CD4-positive, alpha-beta memory T cell (primary cell): ENCODE measurements at regions not wholly inside any gene's neighbourhood (a gene's known extent, or its start where the extent isn't known, plus 50 kb on each side); places are given as distances from the start of the nearest gene placed in this dataset.

Experiments
- CTCF ChIA-PET: fragments of 350-600 bp; sonication (Branson Sonifier 250); formaldehyde crosslinking; loops from one replicate; lab custom pipeline; 2021; ENCODE audit warnings: inconsistent platforms; ENCODE audit not compliant: partially characterized antibody; lab: Charles Lee
- POLR2A ChIA-PET: fragments of 350-600 bp; sonication (Branson Sonifier 250); formaldehyde crosslinking; loops from one replicate; lab custom pipeline; 2021; ENCODE audit not compliant: partially characterized antibody; lab: Charles Lee
- DNase-seq, 5 donors: peaks; one replicate each; pipeline versions ENCODE4 v3.0.0 to v3.0.0-alpha.2; 2020 to 2022; ENCODE audit warnings: mixed read lengths in 1 of 5
- H3K27ac ChIP-seq: one replicate; pipeline ENCODE4 v1.7.0; 2013; ENCODE audit warnings: low read depth, low read length
- H3K27me3 ChIP-seq: 2 replicates; pipeline ENCODE4 v1.7.0; 2013; ENCODE audit warnings: mild to moderate bottlenecking, low read length, moderate library complexity; ENCODE audit not compliant: insufficient read depth
- H3K36me3 ChIP-seq: 2 replicates; pipeline ENCODE4 v1.7.0; 2013; ENCODE audit warnings: mild to moderate bottlenecking, low read length, moderate library complexity; ENCODE audit not compliant: insufficient read depth
- H3K4me1 ChIP-seq: 2 replicates; pipeline ENCODE4 v1.7.0; 2013; ENCODE audit warnings: mild to moderate bottlenecking, low read length, moderate library complexity; ENCODE audit not compliant: insufficient read depth
- H3K4me3 ChIP-seq, 2 donors: one replicate each; pipeline ENCODE4 v1.7.0; 2013; ENCODE audit warnings: low read length in 2 of 2, mild to moderate bottlenecking in 1 of 2
- H3K9me3 ChIP-seq, 2 donors: one replicate each; pipeline ENCODE4 v1.7.0; 2013; ENCODE audit warnings: low read length in 2 of 2, control low read depth in 1 of 2; ENCODE audit not compliant: control insufficient read depth in 1 of 2
- H3K27ac Mint-ChIP-seq, 7 donors: one replicate each; pipeline ENCODE4 v1.8.0; 2020 to 2021; ENCODE audit warnings: mixed read lengths in 7 of 7, mild to moderate bottlenecking in 6 of 7, inconsistent platforms in 3 of 7, moderate library complexity in 3 of 7
- H3K27me3 Mint-ChIP-seq, 2 donors: one replicate each; pipeline ENCODE4 v1.8.0; 2020 to 2021; ENCODE audit warnings: mixed read lengths in 2 of 2
- H3K36me3 Mint-ChIP-seq, 2 donors: one replicate each; pipeline ENCODE4 v1.8.0; 2020 to 2021; ENCODE audit warnings: mixed read lengths in 2 of 2, inconsistent platforms in 1 of 2, mild to moderate bottlenecking in 1 of 2
- H3K4me1 Mint-ChIP-seq, 4 donors: one replicate each; pipeline ENCODE4 v1.8.0; 2020 to 2021; ENCODE audit warnings: mixed read lengths in 4 of 4, mild to moderate bottlenecking in 1 of 4
- H3K4me3 Mint-ChIP-seq, 8 donors: one replicate each; pipeline ENCODE4 v1.8.0; 2020 to 2021; ENCODE audit warnings: mixed read lengths in 8 of 8, mild to moderate bottlenecking in 7 of 8, moderate library complexity in 6 of 8, inconsistent platforms in 3 of 8
- H3K9me3 Mint-ChIP-seq, 8 donors: one replicate each; pipeline ENCODE4 v1.8.0; 2020 to 2021; ENCODE audit warnings: mixed read lengths in 8 of 8, mild to moderate bottlenecking in 5 of 8, inconsistent platforms in 3 of 8, moderate library complexity in 1 of 8
- intact Hi-C: fragments of 100-400 bp; cut with micrococcal nuclease; formaldehyde crosslinking; loops from one replicate; pipeline ENCODE4 v1.15.1; 2023

DNA sequence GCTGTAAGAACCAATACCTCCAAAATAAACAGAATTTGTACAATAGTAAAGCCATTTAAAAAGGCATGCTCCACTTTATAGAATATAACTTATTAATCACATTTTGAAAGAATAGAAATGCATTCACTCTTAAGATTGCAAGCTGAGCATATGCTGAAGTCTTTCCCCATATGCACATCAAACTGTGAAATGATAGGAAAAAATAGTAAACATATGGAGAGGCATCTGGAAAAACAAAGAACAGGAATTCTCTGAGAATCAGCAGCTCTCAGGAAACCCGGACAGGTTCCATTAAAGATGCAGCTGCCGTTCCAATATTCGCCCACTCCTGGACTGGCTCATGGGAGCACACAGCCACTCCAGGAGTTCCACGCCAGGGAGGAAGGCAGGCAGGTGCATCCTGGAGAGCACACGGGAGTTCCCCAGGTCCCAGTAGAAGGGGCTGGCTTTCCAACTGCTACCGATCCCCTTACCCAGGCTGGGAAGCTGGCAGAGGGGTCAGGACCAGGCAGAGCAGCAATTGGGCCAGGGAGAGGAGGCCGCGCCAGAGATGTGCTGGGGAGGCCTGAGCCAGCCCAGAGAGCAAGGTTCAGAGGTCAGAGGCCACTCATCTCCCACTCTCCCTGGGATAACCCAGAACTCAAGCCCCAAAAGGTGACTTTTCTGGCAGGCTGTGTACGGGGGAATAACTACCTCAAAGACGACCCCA, 111.1 kb downstream of the DLL1 start:
- Histone ChIP-seq H3K36me3 (no peaks in the 10 kb centered on the region), H3K9me3 (no peaks in the 10 kb centered on the region), H3K27me3 (no peaks in the 10 kb centered on the region), H3K4me1 (no peaks in the 10 kb centered on the region), H3K27ac (no peak overlapping the region), H3K4me3 (no peak overlapping the region)
- Mint-ChIP-seq H3K27me3 (peaks cover 0 to 3% of the 10 kb centered on the region in 2 donors), H3K9me3 (peaks cover 0 to 12% (median 4%) of the 10 kb centered on the region in 8 donors), H3K4me1 (peaks cover 0 to 8% (median 2%) of the 10 kb centered on the region in 4 donors), H3K4me3 (no peak overlapping the region), H3K36me3 (no peaks in the 10 kb centered on the region), H3K27ac (no peak overlapping the region)
- ChIA-PET POLR2A (no interaction called here), CTCF (no interaction called here)
- intact Hi-C loops, result no loop called here
- no peak for DNase-seq

DNA sequence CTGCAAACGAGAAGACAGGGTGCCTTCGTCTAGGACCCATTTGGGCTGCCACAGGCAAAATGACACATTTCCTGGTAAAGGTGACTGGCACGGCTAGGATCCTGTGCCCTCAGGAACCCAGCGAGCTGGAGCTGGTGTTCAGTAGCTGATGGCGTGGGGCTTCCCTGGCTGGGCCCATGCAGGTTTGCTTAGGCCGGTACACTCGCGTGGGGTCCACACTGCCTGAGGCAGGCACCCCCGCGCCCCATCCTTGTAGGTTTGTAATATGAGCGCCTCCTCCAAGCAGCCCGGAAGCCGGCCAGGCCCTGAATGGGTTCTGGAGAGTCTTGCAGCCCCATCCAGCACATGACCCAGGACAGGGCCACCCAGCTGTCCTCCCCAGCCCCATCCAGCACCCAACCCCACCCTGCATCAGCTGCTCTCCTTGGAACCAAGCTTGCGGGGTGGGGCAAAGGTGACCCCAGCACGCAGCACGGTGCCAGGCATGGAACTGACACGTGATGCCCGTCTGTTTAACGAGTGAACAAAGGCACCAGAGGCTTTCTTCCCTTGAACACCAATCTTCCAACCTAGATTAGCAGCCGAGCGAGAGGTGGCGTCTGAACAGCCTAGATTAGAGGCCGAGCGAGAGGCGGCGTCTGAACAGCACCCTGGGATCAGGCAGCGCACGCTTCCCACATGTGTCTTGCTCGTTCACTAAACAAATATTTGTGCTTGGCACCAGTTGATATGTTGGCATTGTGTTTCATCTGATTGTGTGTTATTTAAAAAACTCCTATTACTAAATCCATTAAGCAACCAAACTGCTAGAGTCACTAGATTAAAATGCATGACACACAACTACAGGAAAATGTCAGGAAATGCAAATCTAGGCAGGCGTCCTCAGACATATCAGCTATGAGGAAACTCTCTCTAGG, 112.1 kb downstream of the DLL1 start:
- Histone ChIP-seq H3K4me1 (no peaks in the 10 kb centered on the region), H3K4me3 (no peak overlapping the region), H3K27me3 (no peaks in the 10 kb centered on the region), H3K9me3 (no peaks in the 10 kb centered on the region), H3K36me3 (no peaks in the 10 kb centered on the region), H3K27ac (no peak overlapping the region)
- Mint-ChIP-seq H3K27ac (peak overlapping the region in 1 of 7 donors; percentile 63), H3K36me3 (no peaks in the 10 kb centered on the region), H3K27me3 (peaks cover 0 to 3% of the 10 kb centered on the region in 2 donors), H3K9me3 (peaks cover 0 to 16% (median 4%) of the 10 kb centered on the region in 8 donors), H3K4me1 (peaks cover 0 to 8% (median 2%) of the 10 kb centered on the region in 4 donors), H3K4me3 (no peak overlapping the region)
- ChIA-PET POLR2A (no interaction called here), CTCF (no interaction called here)
- intact Hi-C loops, result no loop called here
- no peak for DNase-seq

DNA sequence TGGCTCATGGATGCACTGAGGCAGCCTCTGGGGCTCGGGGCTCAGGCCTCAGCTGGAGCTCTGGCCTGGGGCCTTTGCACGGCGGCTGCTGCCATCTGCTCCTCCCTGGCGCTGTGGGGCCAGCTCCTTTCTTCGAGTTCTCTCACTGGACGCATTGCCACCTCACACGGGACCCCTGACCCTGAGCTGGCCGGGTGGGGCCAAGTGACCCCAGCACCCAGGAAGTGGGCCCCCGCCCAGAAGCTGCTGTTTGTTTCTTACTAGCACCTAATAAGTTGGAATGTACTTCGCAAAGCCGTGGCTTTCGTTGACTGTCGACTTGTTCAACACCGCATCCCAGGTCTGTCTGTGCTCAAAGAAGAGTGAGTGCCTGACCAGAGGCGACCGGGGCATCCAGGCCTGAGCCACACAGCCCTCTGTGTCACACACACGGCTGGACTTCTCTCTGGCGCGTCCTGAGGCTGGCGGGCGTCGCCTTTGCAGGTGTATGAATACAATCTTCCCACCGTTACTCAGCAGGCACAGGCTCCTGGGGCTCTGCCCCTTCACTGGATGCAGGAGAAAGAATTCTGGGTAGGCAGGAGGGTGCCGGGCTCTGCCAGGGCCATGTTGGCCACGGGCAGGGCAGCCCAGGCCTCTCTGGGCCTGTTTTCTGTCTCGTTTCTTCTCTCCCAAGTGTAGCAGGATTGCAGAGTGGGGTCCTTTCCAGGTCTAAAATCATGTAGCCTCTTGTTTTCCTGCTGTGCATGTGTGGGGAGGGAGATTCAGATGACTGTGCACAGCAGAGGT, 112.9 kb downstream of the DLL1 start:
- POLR2A ChIA-PET, result no interaction called here
- Mint-ChIP-seq H3K4me1 (peaks cover 0 to 8% (median under 1%) of the 10 kb centered on the region in 4 donors), H3K36me3 (no peaks in the 10 kb centered on the region), H3K27me3 (peaks cover 0 to 3% of the 10 kb centered on the region in 2 donors), H3K4me3 (no peak overlapping the region), H3K9me3 (peaks cover 0 to 13% (median 0%) of the 10 kb centered on the region in 8 donors), H3K27ac (peak overlapping the region in 2 of 7 donors; percentile 60 to 63)
- no peak overlapping the region for H3K4me3 ChIP-seq
- H3K27ac ChIP-seq, result no peak overlapping the region
- CTCF ChIA-PET, result no interaction called here
- H3K9me3 ChIP-seq, result no peaks in the 10 kb centered on the region
- no peaks in the 10 kb centered on the region for H3K36me3 ChIP-seq
- no peak for DNase-seq
- intact Hi-C loops, result no loop called here
- H3K27me3 ChIP-seq, result no peaks in the 10 kb centered on the region
- no peaks in the 10 kb centered on the region for H3K4me1 ChIP-seq

DNA sequence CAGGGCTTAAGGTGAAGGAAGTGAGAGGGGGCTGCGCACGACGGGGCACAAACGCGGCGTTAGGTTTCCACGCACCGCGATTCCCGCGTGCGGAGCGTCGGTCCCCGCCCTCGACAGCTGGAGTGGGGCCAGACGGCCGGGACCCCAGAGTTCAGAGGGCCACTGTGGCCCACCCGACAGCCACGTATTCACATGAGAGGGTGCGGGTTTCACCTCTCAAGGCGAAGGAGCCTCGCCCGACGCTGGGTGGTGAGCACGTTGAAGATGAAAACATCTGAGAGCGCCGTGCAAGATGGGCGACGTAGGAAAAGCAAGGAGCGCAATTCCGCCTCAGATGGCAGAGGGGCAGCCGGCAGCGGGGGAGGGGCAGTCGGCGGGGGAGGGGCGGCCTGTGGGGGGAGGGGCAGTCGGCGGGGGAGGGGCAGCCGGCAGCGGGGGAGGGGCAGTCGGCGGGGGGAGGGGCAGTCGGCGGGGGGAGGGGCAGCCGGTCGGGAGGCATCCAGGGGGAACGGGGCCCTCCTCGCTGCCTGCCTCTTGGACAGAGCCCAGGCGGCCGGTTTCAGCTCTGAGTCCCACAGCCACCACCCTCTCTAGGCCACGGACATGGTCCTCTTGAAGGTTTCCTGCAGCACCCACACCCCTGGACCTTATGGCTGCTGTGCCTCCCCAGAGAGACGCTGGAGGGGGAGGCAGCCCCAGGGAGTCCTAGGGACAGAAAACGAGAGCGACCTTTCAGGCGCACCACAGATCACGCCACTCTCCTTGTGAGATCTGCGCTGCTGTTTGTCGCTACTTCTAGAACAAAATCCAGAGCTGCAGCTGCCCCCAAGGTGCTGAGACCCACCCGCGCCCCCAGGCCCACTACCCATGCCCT, 113.7 kb downstream of the DLL1 start:
- peaks cover 0 to 4% (median under 1%) of the 10 kb centered on the region in 4 donors for H3K4me1 Mint-ChIP-seq
- no peak overlapping the region for H3K27ac ChIP-seq
- H3K27me3 Mint-ChIP-seq, result peaks cover 0 to 6% of the 10 kb centered on the region in 2 donors
- H3K36me3 ChIP-seq, result no peaks in the 10 kb centered on the region
- H3K4me3 Mint-ChIP-seq, result peak overlapping the region in 1 of 8 donors; percentile 56
- no peaks in the 10 kb centered on the region for H3K9me3 ChIP-seq
- peaks cover 0 to 10% (median 0%) of the 10 kb centered on the region in 8 donors for H3K9me3 Mint-ChIP-seq
- ChIA-PET POLR2A (no interaction called here), CTCF (no interaction called here)
- H3K4me3 ChIP-seq, result no peak overlapping the region
- intact Hi-C loops, result no loop called here
- no peaks in the 10 kb centered on the region for H3K36me3 Mint-ChIP-seq
- H3K27me3 ChIP-seq, result no peaks in the 10 kb centered on the region
- no peaks in the 10 kb centered on the region for H3K4me1 ChIP-seq
- H3K27ac Mint-ChIP-seq, result peak overlapping the region in 3 of 7 donors; percentile 68 to 93 (median 91)
- DNase-seq, result peak in 2 of 5 donors; percentile 13 to 19

DNA sequence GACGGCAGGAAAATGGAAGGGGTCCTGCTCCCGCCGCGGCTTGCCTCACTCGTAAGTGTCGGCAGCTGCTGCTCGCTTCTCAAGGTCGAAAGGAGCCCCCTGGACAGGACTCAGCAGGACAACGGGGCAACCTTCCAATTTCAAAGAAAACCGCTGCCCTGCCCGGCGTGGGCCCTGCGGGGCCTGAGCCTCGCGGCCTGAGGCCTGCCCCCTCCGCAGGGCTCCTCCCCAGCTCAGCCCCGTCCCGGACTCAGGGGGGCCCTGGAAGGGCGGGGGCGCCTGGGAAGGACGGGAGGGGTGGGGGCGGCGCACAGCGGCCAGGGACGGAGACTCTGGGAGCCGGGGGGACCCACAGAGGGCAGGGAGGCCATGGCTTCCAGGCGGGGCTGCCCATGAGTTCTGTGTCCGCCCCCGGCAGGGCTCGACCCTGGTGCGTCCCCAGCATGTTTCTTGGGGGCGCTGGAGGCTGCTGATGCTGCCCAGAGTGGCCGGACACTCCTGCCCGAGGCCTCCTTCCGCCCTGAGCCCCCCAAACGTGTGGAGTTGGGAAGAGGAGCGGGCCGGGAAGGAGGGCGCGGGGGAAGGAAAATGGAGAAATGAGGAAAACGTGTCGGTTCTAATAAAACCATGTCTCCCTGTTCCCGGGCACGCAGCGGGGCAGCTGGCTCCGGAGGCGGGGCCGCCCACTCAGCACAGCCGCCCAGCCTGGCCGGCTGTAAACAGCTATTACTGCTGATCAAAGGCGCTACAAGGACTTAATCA, 114.6 kb downstream of the DLL1 start:
- Histone ChIP-seq H3K36me3 (no peaks in the 10 kb centered on the region), H3K27ac (no peak overlapping the region), H3K4me1 (no peaks in the 10 kb centered on the region), H3K9me3 (no peaks in the 10 kb centered on the region), H3K4me3 (no peak overlapping the region), H3K27me3 (no peaks in the 10 kb centered on the region)
- intact Hi-C loops, result no loop called here
- peaks cover 0 to 6% of the 10 kb centered on the region in 2 donors for H3K27me3 Mint-ChIP-seq
- no peak for DNase-seq
- no peak overlapping the region for H3K4me3 Mint-ChIP-seq
- H3K9me3 Mint-ChIP-seq, result peaks cover 0 to 8% (median 0%) of the 10 kb centered on the region in 8 donors
- no peaks in the 10 kb centered on the region for H3K36me3 Mint-ChIP-seq
- H3K4me1 Mint-ChIP-seq, result peaks cover 0 to 1% (median 0%) of the 10 kb centered on the region in 4 donors
- CTCF ChIA-PET, result no interaction called here
- POLR2A ChIA-PET, result no interaction called here
- H3K27ac Mint-ChIP-seq, result peak overlapping the region in 1 of 7 donors; percentile 91

DNA sequence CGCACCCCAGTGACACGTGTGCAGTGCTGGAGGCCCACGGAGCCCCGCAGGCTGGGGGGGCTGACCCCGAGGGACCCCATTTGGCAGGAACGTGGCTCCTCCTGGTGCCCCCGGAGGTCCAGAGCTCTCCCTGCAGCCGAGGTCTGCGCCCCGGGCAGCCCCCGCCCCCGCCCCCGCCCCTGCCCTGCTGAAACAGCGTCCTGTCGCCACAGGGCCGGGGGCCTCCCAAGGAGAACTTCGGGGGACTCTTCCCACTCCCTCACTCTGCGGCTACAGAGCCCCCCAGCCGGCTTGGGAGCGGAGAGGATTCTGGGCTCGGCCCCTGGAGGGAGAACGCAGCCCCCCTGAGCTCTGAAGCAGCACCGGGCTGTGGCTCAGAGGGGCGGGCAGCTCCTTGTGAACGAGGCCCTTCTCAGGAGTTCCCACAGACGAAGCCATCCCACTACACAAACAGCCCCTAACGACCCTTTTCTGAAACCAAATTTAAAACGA, 115.2 kb downstream of the DLL1 start:
- H3K4me1 Mint-ChIP-seq, result peaks cover 0 to 1% (median 0%) of the 10 kb centered on the region in 4 donors
- intact Hi-C loops, result no loop called here
- H3K36me3 Mint-ChIP-seq, result no peaks in the 10 kb centered on the region
- Histone ChIP-seq H3K9me3 (no peaks in the 10 kb centered on the region), H3K27ac (no peak overlapping the region), H3K36me3 (no peaks in the 10 kb centered on the region), H3K27me3 (no peaks in the 10 kb centered on the region), H3K4me3 (no peak overlapping the region), H3K4me1 (no peaks in the 10 kb centered on the region)
- ChIA-PET POLR2A (no interaction called here), CTCF (no interaction called here)
- H3K4me3 Mint-ChIP-seq, result no peak overlapping the region
- H3K27me3 Mint-ChIP-seq, result peaks cover 2 to 6% of the 10 kb centered on the region in 2 donors
- no peak for DNase-seq
- no peak overlapping the region for H3K27ac Mint-ChIP-seq
- H3K9me3 Mint-ChIP-seq, result peaks cover 0 to 9% (median 0%) of the 10 kb centered on the region in 8 donors
